OCI-LY3 (cell line): ENCODE measurements at regions not wholly inside any gene's neighbourhood (a gene's known extent, or its start where the extent isn't known, plus 50 kb on each side); places are given as distances from the start of the nearest gene placed in this dataset.

Experiments used
- CTCF ChIP-seq: fragments of 200-600, 300-600 bp; sonication (generic); IDR thresholded peaks from 2 replicates; pipeline ENCODE4 v1.5.1; 2014; ENCODE audit warnings: antibody characterized with exemption, low read length, low read depth
- EZH2phosphoT487 ChIP-seq: fragments of 200-600 bp; shearing (Covaris generic); IDR thresholded peaks from 2 replicates; pipeline ENCODE4 v1.6.1; 2018; ENCODE audit warnings: antibody characterized with exemption, mixed run types, low read depth

- TF ChIP-seq CTCF (no peak), EZH2phosphoT487 (no peak)
Measured at GRCh38 chr6:9732056-9732455, 682.8 kb downstream of the TFAP2A start.
